CD4-positive, alpha-beta T cell (primary cell): ENCODE measurements at regions not wholly inside any gene's neighbourhood (a gene's known extent, or its start where the extent isn't known, plus 50 kb on each side); places are given as distances from the start of the nearest gene placed in this dataset.

Experiments used
- ATAC-seq: fragments of 200-7000 bp; cut with Tn5 transposase; one replicate; pipeline ENCODE4 v1.10.0; 2022; ENCODE audit warnings: mild to moderate bottlenecking; ENCODE audit not compliant: poor library complexity
- CTCF ChIA-PET: fragments of 350-600 bp; sonication (Branson Sonifier 250); formaldehyde crosslinking; loops from one replicate; lab custom pipeline; 2021; ENCODE audit warnings: antibody characterized with exemption, inconsistent platforms; lab: Charles Lee
- POLR2A ChIA-PET: fragments of 350-600 bp; sonication (Branson Sonifier 250); formaldehyde crosslinking; loops from one replicate; lab custom pipeline; 2021; ENCODE audit warnings: antibody characterized with exemption, inconsistent platforms; lab: Charles Lee
- DNase-seq, 14 experiments: peaks; one replicate each; pipeline ENCODE4 v3.0.0-alpha.2; 2013 to 2020; ENCODE audit warnings: mixed read lengths in 2 of 14
- H3K27ac ChIP-seq, 2 donors: one replicate each; pipeline versions ENCODE4 v1.5.1 to v1.7.0; 2013; ENCODE audit warnings: low read length in 2 of 2, low read depth in 1 of 2, mild to moderate bottlenecking in 1 of 2
- H3K27me3 ChIP-seq, 2 experiments: 1 replicate in 1 of 2; 2 replicates in 1 of 2; pipeline versions ENCODE4 v1.6.1 to v1.7.0; 2013; ENCODE audit warnings: low read length in 2 of 2, control low read depth in 1 of 2, mild to moderate bottlenecking in 1 of 2, moderate library complexity in 1 of 2; ENCODE audit not compliant: insufficient read depth in 2 of 2, control insufficient read depth in 1 of 2
- H3K36me3 ChIP-seq: one replicate; pipeline ENCODE4 v1.6.1; 2013; ENCODE audit warnings: low read length, control low read depth; ENCODE audit not compliant: insufficient read depth
- H3K4me1 ChIP-seq: one replicate; pipeline ENCODE4 v1.6.1; 2013; ENCODE audit warnings: low read length, control low read depth; ENCODE audit not compliant: insufficient read depth
- H3K4me3 ChIP-seq: one replicate; pipeline ENCODE4 v1.5.1; 2013; ENCODE audit warnings: mild to moderate bottlenecking, low read length, moderate library complexity
- H3K9me3 ChIP-seq, 2 experiments: 1 replicate in 1 of 2; 2 replicates in 1 of 2; pipeline versions ENCODE4 v1.6.1 to v1.7.0; 2013; ENCODE audit warnings: low read length in 2 of 2, mild to moderate bottlenecking in 2 of 2, control low read depth in 1 of 2, moderate library complexity in 1 of 2; ENCODE audit not compliant: control insufficient read depth in 1 of 2, insufficient read depth in 1 of 2
- H3K27ac Mint-ChIP-seq: one replicate; pipeline ENCODE4 v1.8.0; 2020; ENCODE audit warnings: mixed read lengths
- H3K27me3 Mint-ChIP-seq: one replicate; pipeline ENCODE4 v1.8.0; 2021; ENCODE audit warnings: mixed read lengths
- H3K36me3 Mint-ChIP-seq: one replicate; pipeline ENCODE4 v1.8.0; 2021; ENCODE audit warnings: low read depth, mixed read lengths
- H3K4me1 Mint-ChIP-seq: one replicate; pipeline ENCODE4 v1.8.0; 2021; ENCODE audit warnings: low read depth, mixed read lengths
- H3K4me3 Mint-ChIP-seq: one replicate; pipeline ENCODE4 v1.8.0; 2020; ENCODE audit warnings: mild to moderate bottlenecking, mixed read lengths
- H3K9me3 Mint-ChIP-seq: one replicate; pipeline ENCODE4 v1.8.0; 2020; ENCODE audit warnings: mixed read lengths
- CTCF ChIP-seq: fragments of 200-600 bp; IDR thresholded peaks from one replicate; pipeline ENCODE4 v1.8.0; 2022; ENCODE audit warnings: antibody characterized with exemption, mild to moderate bottlenecking
- intact Hi-C, 2 experiments: fragments of 100-400 bp; cut with DNase I in 1 of 2; cut with micrococcal nuclease in 1 of 2; formaldehyde crosslinking; loops; one replicate each; pipeline versions ENCODE4 v1.15.1 to v1.9.0; 2023 to 2025; cut with DNase I, micrococcal nuclease

GRCh38 chr16:9683677-9684076 lies 498.6 kb downstream of the GRIN2A start:
- Mint-ChIP-seq H3K4me3 (no peak overlapping the region), H3K4me1 (no peaks in the 10 kb centered on the region), H3K27me3 (no peaks in the 10 kb centered on the region), H3K36me3 (no peaks in the 10 kb centered on the region), H3K27ac (no peak overlapping the region), H3K9me3 (peaks cover 9% of the 10 kb centered on the region)
- DNase-seq: no peak
- ChIA-PET CTCF (no interaction called here), POLR2A (no interaction called here)
- intact Hi-C loops: no loop called here
- H3K27ac ChIP-seq: no peak overlapping the region
- H3K9me3 ChIP-seq: peaks cover 6 to 12% of the 10 kb centered on the region in 2 experiments
- H3K27me3 ChIP-seq: no peaks in the 10 kb centered on the region
- ATAC-seq: no peak
- no peak for TF ChIP-seq CTCF
- no peaks in the 10 kb centered on the region for H3K36me3 ChIP-seq
- H3K4me1 ChIP-seq: no peaks in the 10 kb centered on the region
- H3K4me3 ChIP-seq: no peak overlapping the region

GRCh38 chr16:9687737-9688319 lies 494.4 kb downstream of the GRIN2A start:
- Mint-ChIP-seq H3K4me3 (no peak overlapping the region), H3K4me1 (no peaks in the 10 kb centered on the region), H3K27ac (no peak overlapping the region), H3K9me3 (peaks cover 7% of the 10 kb centered on the region), H3K36me3 (no peaks in the 10 kb centered on the region), H3K27me3 (no peaks in the 10 kb centered on the region)
- ChIA-PET CTCF (no interaction called here), POLR2A (no interaction called here)
- Histone ChIP-seq H3K4me3 (no peak overlapping the region), H3K27me3 (no peaks in the 10 kb centered on the region), H3K9me3 (peaks cover 3 to 12% of the 10 kb centered on the region in 2 experiments), H3K27ac (no peak overlapping the region), H3K4me1 (no peaks in the 10 kb centered on the region), H3K36me3 (no peaks in the 10 kb centered on the region)
- TF ChIP-seq CTCF: no peak
- intact Hi-C loops: no loop called here
- DNase-seq (no peak), ATAC-seq (no peak)

- no peak for DNase-seq
- CTCF ChIA-PET: no interaction called here
- Histone ChIP-seq H3K4me1 (no peaks in the 10 kb centered on the region), H3K9me3 (peaks cover 0 to 3% of the 10 kb centered on the region in 2 experiments), H3K27ac (no peak overlapping the region), H3K4me3 (no peak overlapping the region), H3K27me3 (no peaks in the 10 kb centered on the region), H3K36me3 (no peaks in the 10 kb centered on the region)
- no peaks in the 10 kb centered on the region for H3K4me1 Mint-ChIP-seq
- no peaks in the 10 kb centered on the region for H3K9me3 Mint-ChIP-seq
- no peak overlapping the region for H3K4me3 Mint-ChIP-seq
- no peak for TF ChIP-seq CTCF
- no peak overlapping the region for H3K27ac Mint-ChIP-seq
- POLR2A ChIA-PET: no interaction called here
- no peaks in the 10 kb centered on the region for H3K36me3 Mint-ChIP-seq
- intact Hi-C loops: no loop called here
- no peaks in the 10 kb centered on the region for H3K27me3 Mint-ChIP-seq
- no peak for ATAC-seq
Measured at GRCh38 chr16:9689597-9689996, 492.6 kb downstream of the GRIN2A start.
